WERI-Rb-1 (cell line): ENCODE measurements at regions not wholly inside any gene's neighbourhood (a gene's known extent, or its start where the extent isn't known, plus 50 kb on each side); places are given as distances from the start of the nearest gene placed in this dataset.

ENCODE experiments used
- DNase-seq: peaks from one replicate; pipeline ENCODE4 v3.0.0-alpha.2; 2020
- H3K27ac ChIP-seq: fragments of 250-450 bp; sonication (Bioruptor Pico); 2 replicates; pipeline ENCODE4 v1.5.1; 2020; ENCODE audit warnings: mild to moderate bottlenecking, moderate library complexity
- H3K27me3 ChIP-seq: fragments of 250-450 bp; sonication (Bioruptor Pico); 2 replicates; pipeline ENCODE4 v1.5.1; 2021; ENCODE audit warnings: mild to moderate bottlenecking, low read depth, moderate library complexity; ENCODE audit not compliant: insufficient read depth, severe bottlenecking
- H3K36me3 ChIP-seq: fragments of 250-450 bp; sonication (Bioruptor Pico); 2 replicates; pipeline ENCODE4 v1.5.1; 2020; ENCODE audit warnings: mild to moderate bottlenecking, moderate library complexity
- H3K4me3 ChIP-seq: 2 replicates; pipeline ENCODE4 v1.5.1; 2011; ENCODE audit warnings: low read depth, mild to moderate bottlenecking, control low read depth, low read length
- H3K9me3 ChIP-seq: fragments of 250-450 bp; sonication (Bioruptor Pico); 2 replicates; pipeline ENCODE4 v1.5.1; 2021; ENCODE audit warnings: mild to moderate bottlenecking, moderate library complexity; ENCODE audit not compliant: severe bottlenecking
- CTCF ChIP-seq: IDR thresholded peaks from 2 replicates; pipeline ENCODE4 v1.5.1; 2011; ENCODE audit warnings: low read depth, mild to moderate bottlenecking, control low read depth, inconsistent platforms, low read length

DNA sequence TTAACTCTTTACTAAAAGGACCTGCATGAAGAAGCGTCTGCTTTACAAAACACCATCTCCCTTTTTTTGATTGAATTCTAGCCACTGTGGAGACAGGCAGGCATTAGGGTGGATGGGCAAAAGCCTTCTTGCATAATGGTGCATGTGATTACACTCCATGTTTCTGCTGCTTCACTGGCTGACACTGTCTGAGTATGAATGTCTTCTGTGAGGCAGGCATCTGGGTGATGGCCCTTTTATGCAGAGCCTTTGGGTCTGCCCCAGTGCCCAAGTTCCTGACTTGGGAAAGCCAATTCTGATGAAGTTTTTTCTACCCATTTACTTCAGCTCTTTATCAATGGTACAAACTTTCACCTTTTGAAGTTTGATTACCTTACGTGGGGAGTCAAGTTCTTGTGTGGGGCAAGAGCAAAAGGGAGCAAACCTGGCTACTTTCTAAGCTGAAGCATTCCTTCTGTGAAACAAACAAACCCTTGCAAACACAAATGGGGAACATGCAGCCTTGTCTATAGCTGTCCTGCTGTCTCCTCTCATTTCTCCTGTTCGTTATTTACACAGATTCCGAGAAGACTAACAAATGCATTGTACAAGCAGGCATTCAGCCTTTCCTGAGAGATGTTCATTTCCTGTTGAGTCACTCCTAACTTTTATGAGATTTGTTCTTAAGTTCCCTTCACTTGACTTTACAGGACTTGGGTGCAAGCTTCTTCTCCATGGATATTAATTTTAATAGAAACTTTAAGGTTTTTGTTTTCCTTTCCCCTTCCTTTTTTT, 301.9 kb downstream of the TLL1 start:
- no peak for TF ChIP-seq CTCF
- no peaks in the 10 kb centered on the region for H3K36me3 ChIP-seq
- DNase-seq, result no peak
- no peaks in the 10 kb centered on the region for H3K9me3 ChIP-seq
- no peaks in the 10 kb centered on the region for H3K27me3 ChIP-seq
- no peak overlapping the region for H3K4me3 ChIP-seq
- H3K27ac ChIP-seq, result no peak overlapping the region

DNA sequence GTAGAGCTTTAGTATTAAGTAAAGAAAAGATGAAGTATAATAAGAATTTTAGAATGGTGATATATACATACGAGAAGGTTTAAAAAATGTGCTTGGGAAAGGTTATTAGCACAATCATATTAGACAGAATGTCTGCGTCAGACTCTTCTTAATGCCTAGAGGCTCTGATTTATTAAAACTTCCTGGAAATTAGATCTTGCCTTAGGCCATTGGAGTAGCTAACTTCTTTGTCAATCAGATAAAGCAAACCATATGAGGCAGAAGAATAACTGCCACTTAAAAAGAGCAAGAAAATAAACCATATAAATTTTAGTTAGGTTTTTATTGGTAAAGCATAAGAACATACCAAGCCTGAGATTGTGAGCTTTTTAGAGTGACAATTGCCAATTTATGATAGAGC, 309.1 kb downstream of the TLL1 start:
- Histone ChIP-seq H3K36me3 (no peaks in the 10 kb centered on the region), H3K27ac (no peak overlapping the region), H3K4me3 (no peak overlapping the region), H3K9me3 (no peaks in the 10 kb centered on the region), H3K27me3 (no peaks in the 10 kb centered on the region)
- no peak for TF ChIP-seq CTCF
- DNase-seq, result no peak

DNA sequence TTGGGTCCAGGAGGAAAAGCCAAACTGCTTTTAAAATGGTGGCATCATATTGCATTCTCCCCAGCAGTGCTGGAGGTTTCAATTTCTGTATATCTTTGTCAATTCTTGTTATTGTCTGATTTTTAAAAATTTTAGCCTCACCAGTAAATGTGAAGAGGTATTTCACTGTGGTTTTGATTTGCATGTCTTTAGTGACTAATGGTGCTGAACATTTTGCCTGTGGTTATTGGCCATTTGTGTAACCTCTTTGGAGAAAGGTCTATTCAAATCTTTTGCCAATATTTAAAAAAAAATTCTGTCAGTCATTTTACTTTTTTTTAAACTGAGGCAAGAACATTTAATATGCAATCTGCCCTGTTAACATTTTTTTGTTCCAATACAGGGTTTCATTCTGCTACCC, 322.1 kb downstream of the TLL1 start:
- H3K27me3 ChIP-seq, result no peaks in the 10 kb centered on the region
- no peak overlapping the region for H3K27ac ChIP-seq
- no peaks in the 10 kb centered on the region for H3K36me3 ChIP-seq
- no peak overlapping the region for H3K4me3 ChIP-seq
- TF ChIP-seq CTCF, result no peak
- H3K9me3 ChIP-seq, result no peaks in the 10 kb centered on the region
- no peak for DNase-seq

DNA sequence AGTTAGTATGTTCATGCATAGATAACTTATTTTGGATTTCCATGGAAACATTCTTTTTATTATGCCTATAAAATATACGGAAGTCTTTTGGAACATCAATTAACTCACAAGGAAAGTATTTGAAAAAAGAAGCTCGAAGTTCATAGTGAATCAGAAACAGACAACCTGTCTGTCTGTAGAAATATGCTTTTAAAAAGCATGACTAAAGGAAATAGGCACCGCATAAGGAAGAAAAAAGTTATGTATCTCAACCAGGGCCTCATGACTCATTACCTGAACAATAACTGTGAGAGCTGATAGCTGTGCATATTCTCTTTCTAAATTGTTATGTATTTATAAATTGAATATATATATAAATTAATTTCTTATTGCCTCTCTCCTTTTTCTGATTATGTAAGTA, 324.1 kb downstream of the TLL1 start:
- H3K27me3 ChIP-seq, result no peaks in the 10 kb centered on the region
- no peak for DNase-seq
- no peak overlapping the region for H3K4me3 ChIP-seq

GRCh38 chr4:166198041-166198440, 325.0 kb downstream of the TLL1 start:
- TF ChIP-seq CTCF, result no peak
- Histone ChIP-seq H3K4me3 (no peak overlapping the region), H3K9me3 (no peaks in the 10 kb centered on the region), H3K27me3 (no peaks in the 10 kb centered on the region), H3K27ac (no peak overlapping the region), H3K36me3 (no peaks in the 10 kb centered on the region)
- DNase-seq, result no peak

More for the DNA sequence above, 324.1 kb downstream of the TLL1 start:
- Histone ChIP-seq H3K36me3 (no peaks in the 10 kb centered on the region), H3K27ac (no peak overlapping the region), H3K9me3 (no peaks in the 10 kb centered on the region)
- TF ChIP-seq CTCF, result no peak
